Natural killer cell treated with Interleukin-12 subunit alpha and Interleukin-12 subunit beta and Interleukin-15 and Interleukin-18, amount 100 ng/mL, for 72 hours (primary cell): ENCODE measurements at regions not wholly inside any gene's neighbourhood (a gene's known extent, or its start where the extent isn't known, plus 50 kb on each side); places are given as distances from the start of the nearest gene placed in this dataset.
"Not testable (repeated sequence)": the region's sequence is repeated elsewhere in the genome, so short reads cannot be mapped to it uniquely, and the experiment has no call there.

Experiments
- ATAC-seq, 2 donors: fragments of 150-1000 bp; cut with Tn5 transposase in 1 of 2; sonication (Bioruptor Pico), chemical (Tn5 transposase) in 1 of 2; 2 replicates each; pipeline ENCODE4 v1.10.0; 2021
- DNase-seq: peaks from one replicate; pipeline ENCODE4 v3.0.0; 2022; ENCODE audit warnings: low spot score
- H3K27ac Mint-ChIP-seq, 2 donors: 1 replicate in 1 of 2; 2 replicates in 1 of 2; pipeline ENCODE4 v1.8.0; 2022; ENCODE audit warnings: mixed read lengths in 2 of 2, mild to moderate bottlenecking in 1 of 2, moderate library complexity in 1 of 2
- H3K27me3 Mint-ChIP-seq, 2 donors: 1 replicate in 1 of 2; 2 replicates in 1 of 2; pipeline ENCODE4 v1.8.0; 2022; ENCODE audit warnings: mixed read lengths in 2 of 2
- H3K36me3 Mint-ChIP-seq: one replicate; pipeline ENCODE4 v1.8.0; 2022; ENCODE audit warnings: mixed read lengths
- H3K4me1 Mint-ChIP-seq, 2 donors: 1 replicate in 1 of 2; 2 replicates in 1 of 2; pipeline ENCODE4 v1.8.0; 2022; ENCODE audit warnings: low read depth in 2 of 2, mixed read lengths in 2 of 2, mild to moderate bottlenecking in 1 of 2
- H3K4me3 Mint-ChIP-seq: one replicate; pipeline ENCODE4 v1.8.0; 2022; ENCODE audit warnings: mixed read lengths
- H3K9me3 Mint-ChIP-seq: 2 replicates; pipeline ENCODE4 v1.8.0; 2022; ENCODE audit warnings: mixed read lengths

- no peak for ATAC-seq
- no peak overlapping the region for H3K27ac Mint-ChIP-seq
- H3K4me3 Mint-ChIP-seq = no peak overlapping the region
- peaks cover 29% of the 10 kb centered on the region for H3K9me3 Mint-ChIP-seq
- no peak for DNase-seq
- H3K27me3 Mint-ChIP-seq = no peaks in the 10 kb centered on the region
- H3K4me1 Mint-ChIP-seq = no peaks in the 10 kb centered on the region
- peaks cover 27% of the 10 kb centered on the region for H3K36me3 Mint-ChIP-seq
Observed at GRCh38 chr6:66159937-66160336, 452.9 kb upstream of the EYS start.

GRCh38 chr6:66153247-66153646, 446.2 kb upstream of the EYS start:
- Mint-ChIP-seq H3K36me3 (peaks cover 9% of the 10 kb centered on the region), H3K9me3 (peaks cover 14% of the 10 kb centered on the region), H3K4me1 (no peaks in the 10 kb centered on the region), H3K27ac (no peak overlapping the region), H3K4me3 (no peak overlapping the region), H3K27me3 (no peaks in the 10 kb centered on the region)
- no peak for ATAC-seq
- DNase-seq = no peak

- Mint-ChIP-seq H3K4me3 (no peak overlapping the region), H3K27ac (no peak overlapping the region), H3K36me3 (peaks cover 13% of the 10 kb centered on the region), H3K9me3 (peaks cover 16% of the 10 kb centered on the region), H3K27me3 (no peaks in the 10 kb centered on the region), H3K4me1 (no peaks in the 10 kb centered on the region)
- no peak for DNase-seq
- no peak for ATAC-seq
Observed at GRCh38 chr6:66149132-66149531, 442.1 kb upstream of the EYS start.

GRCh38 chr6:66145867-66146266, 438.8 kb upstream of the EYS start:
- Mint-ChIP-seq H3K4me3 (no peak overlapping the region), H3K36me3 (peaks cover 11% of the 10 kb centered on the region), H3K9me3 (peaks cover 12% of the 10 kb centered on the region), H3K27ac (no peak overlapping the region), H3K4me1 (no peaks in the 10 kb centered on the region), H3K27me3 (no peaks in the 10 kb centered on the region)
- ATAC-seq (no peak), DNase-seq (no peak)

GRCh38 chr6:66134021-66134420, 427.0 kb upstream of the EYS start:
- H3K27me3 Mint-ChIP-seq = no peaks in the 10 kb centered on the region
- DNase-seq (no peak), ATAC-seq (no peak)
- peaks cover 19% of the 10 kb centered on the region for H3K9me3 Mint-ChIP-seq
- no peak overlapping the region for H3K27ac Mint-ChIP-seq
- no peak overlapping the region for H3K4me3 Mint-ChIP-seq
- peaks cover 8% of the 10 kb centered on the region for H3K36me3 Mint-ChIP-seq
- no peaks in the 10 kb centered on the region for H3K4me1 Mint-ChIP-seq

GRCh38 chr6:66128656-66129055, 421.6 kb upstream of the EYS start:
- no peak overlapping the region for H3K27ac Mint-ChIP-seq
- peaks cover 19% of the 10 kb centered on the region for H3K9me3 Mint-ChIP-seq
- H3K27me3 Mint-ChIP-seq = no peaks in the 10 kb centered on the region
- ATAC-seq = no peak
- peaks cover 15% of the 10 kb centered on the region for H3K36me3 Mint-ChIP-seq
- H3K4me3 Mint-ChIP-seq = no peak overlapping the region
- no peaks in the 10 kb centered on the region for H3K4me1 Mint-ChIP-seq
- DNase-seq = no peak

GRCh38 chr6:66128243-66128642, 421.2 kb upstream of the EYS start:
- no peaks in the 10 kb centered on the region for H3K27me3 Mint-ChIP-seq
- no peaks in the 10 kb centered on the region for H3K4me1 Mint-ChIP-seq
- H3K27ac Mint-ChIP-seq = no peak overlapping the region
- no peak overlapping the region for H3K4me3 Mint-ChIP-seq
- peaks cover 12% of the 10 kb centered on the region for H3K36me3 Mint-ChIP-seq
- DNase-seq = no peak
- H3K9me3 Mint-ChIP-seq = peaks cover 16% of the 10 kb centered on the region
- ATAC-seq = no peak

GRCh38 chr6:66127061-66127460, 420.0 kb upstream of the EYS start:
- H3K27me3 Mint-ChIP-seq = no peaks in the 10 kb centered on the region
- no peak overlapping the region for H3K27ac Mint-ChIP-seq
- DNase-seq (no peak), ATAC-seq (no peak)
- no peak overlapping the region for H3K4me3 Mint-ChIP-seq
- peaks cover 14% of the 10 kb centered on the region for H3K9me3 Mint-ChIP-seq
- H3K4me1 Mint-ChIP-seq = no peaks in the 10 kb centered on the region
- H3K36me3 Mint-ChIP-seq = peaks cover 7% of the 10 kb centered on the region

GRCh38 chr6:66126358-66126757, 419.3 kb upstream of the EYS start:
- DNase-seq (no peak), ATAC-seq (no peak)
- H3K27ac Mint-ChIP-seq = no peak overlapping the region
- peaks cover 18% of the 10 kb centered on the region for H3K9me3 Mint-ChIP-seq
- no peak overlapping the region for H3K4me3 Mint-ChIP-seq
- no peaks in the 10 kb centered on the region for H3K4me1 Mint-ChIP-seq
- peaks cover 7% of the 10 kb centered on the region for H3K36me3 Mint-ChIP-seq
- H3K27me3 Mint-ChIP-seq = no peaks in the 10 kb centered on the region

- Mint-ChIP-seq H3K27ac (no peak overlapping the region), H3K9me3 (peaks cover 24% of the 10 kb centered on the region), H3K4me1 (no peaks in the 10 kb centered on the region), H3K27me3 (no peaks in the 10 kb centered on the region), H3K36me3 (peaks cover 15% of the 10 kb centered on the region), H3K4me3 (no peak overlapping the region)
- DNase-seq = no peak
- no peak for ATAC-seq
Observed at GRCh38 chr6:66103954-66104353, 396.9 kb upstream of the EYS start.

GRCh38 chr6:66103354-66103753, 396.3 kb upstream of the EYS start:
- no peak for ATAC-seq
- no peak overlapping the region for H3K27ac Mint-ChIP-seq
- peaks cover 22% of the 10 kb centered on the region for H3K9me3 Mint-ChIP-seq
- no peak overlapping the region for H3K4me3 Mint-ChIP-seq
- DNase-seq = no peak
- H3K36me3 Mint-ChIP-seq = peaks cover 15% of the 10 kb centered on the region
- no peaks in the 10 kb centered on the region for H3K27me3 Mint-ChIP-seq
- H3K4me1 Mint-ChIP-seq = no peaks in the 10 kb centered on the region

GRCh38 chr6:66096679-66097078, 389.7 kb upstream of the EYS start:
- DNase-seq (no peak), ATAC-seq (no peak)
- Mint-ChIP-seq H3K9me3 (peaks cover 13% of the 10 kb centered on the region), H3K27me3 (no peaks in the 10 kb centered on the region), H3K36me3 (peaks cover 7% of the 10 kb centered on the region), H3K4me1 (no peaks in the 10 kb centered on the region), H3K27ac (no peak overlapping the region), H3K4me3 (no peak overlapping the region)

- Mint-ChIP-seq H3K36me3 (peaks cover 7% of the 10 kb centered on the region), H3K4me1 (no peaks in the 10 kb centered on the region), H3K4me3 (no peak overlapping the region), H3K27me3 (no peaks in the 10 kb centered on the region), H3K9me3 (peaks cover 13% of the 10 kb centered on the region), H3K27ac (no peak overlapping the region)
- DNase-seq = no peak
- ATAC-seq = no peak
Observed at GRCh38 chr6:66094615-66095014, 387.6 kb upstream of the EYS start.

- H3K4me1 Mint-ChIP-seq = not testable (repeated sequence)
Observed at GRCh38 chr6:66092306-66092705, 385.3 kb upstream of the EYS start.

GRCh38 chr6:66086532-66086931, 379.5 kb upstream of the EYS start:
- Mint-ChIP-seq H3K36me3 (peaks cover 19% of the 10 kb centered on the region), H3K9me3 (peaks cover 27% of the 10 kb centered on the region), H3K4me1 (no peaks in the 10 kb centered on the region), H3K4me3 (no peak overlapping the region), H3K27me3 (no peaks in the 10 kb centered on the region), H3K27ac (no peak overlapping the region)
- ATAC-seq = no peak
- no peak for DNase-seq

More at GRCh38 chr6:66092306-66092705, 385.3 kb upstream of the EYS start:
- H3K4me3 Mint-ChIP-seq, DNase-seq, H3K27me3 Mint-ChIP-seq, ATAC-seq, H3K27ac Mint-ChIP-seq: not testable (repeated sequence)
- Mint-ChIP-seq H3K36me3 (peaks cover 11% of the 10 kb centered on the region), H3K9me3 (peaks cover 21% of the 10 kb centered on the region)
